ENCODE measurements at regions not wholly inside any gene's neighbourhood (a gene's known extent, or its start where the extent isn't known, plus 50 kb on each side); places are given as distances from the start of the nearest gene placed in this dataset.

- no peak for DNase-seq
- no peaks in the 10 kb centered on the region for H3K9me3 ChIP-seq
- intact Hi-C loops (cut with DNase I; ENCODE audit: low total_unique reads) = no loop called here
- H3K27me3 ChIP-seq = no peaks in the 10 kb centered on the region
- no peak for TF ChIP-seq POLR2A (IDR thresholded peaks at IDR 0.05)
- TF ChIP-seq, protein P1, sequence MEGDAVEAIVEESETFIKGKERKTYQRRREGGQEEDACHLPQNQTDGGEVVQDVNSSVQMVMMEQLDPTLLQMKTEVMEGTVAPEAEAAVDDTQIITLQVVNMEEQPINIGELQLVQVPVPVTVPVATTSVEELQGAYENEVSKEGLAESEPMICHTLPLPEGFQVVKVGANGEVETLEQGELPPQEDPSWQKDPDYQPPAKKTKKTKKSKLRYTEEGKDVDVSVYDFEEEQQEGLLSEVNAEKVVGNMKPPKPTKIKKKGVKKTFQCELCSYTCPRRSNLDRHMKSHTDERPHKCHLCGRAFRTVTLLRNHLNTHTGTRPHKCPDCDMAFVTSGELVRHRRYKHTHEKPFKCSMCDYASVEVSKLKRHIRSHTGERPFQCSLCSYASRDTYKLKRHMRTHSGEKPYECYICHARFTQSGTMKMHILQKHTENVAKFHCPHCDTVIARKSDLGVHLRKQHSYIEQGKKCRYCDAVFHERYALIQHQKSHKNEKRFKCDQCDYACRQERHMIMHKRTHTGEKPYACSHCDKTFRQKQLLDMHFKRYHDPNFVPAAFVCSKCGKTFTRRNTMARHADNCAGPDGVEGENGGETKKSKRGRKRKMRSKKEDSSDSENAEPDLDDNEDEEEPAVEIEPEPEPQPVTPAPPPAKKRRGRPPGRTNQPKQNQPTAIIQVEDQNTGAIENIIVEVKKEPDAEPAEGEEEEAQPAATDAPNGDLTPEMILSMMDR (IDR thresholded peaks at IDR 0.05) = no peak
- no peak overlapping the region for H3K27ac ChIP-seq
- no peaks in the 10 kb centered on the region for H3K36me3 ChIP-seq
- no peaks in the 10 kb centered on the region for H3K4me1 ChIP-seq
- H3K4me3 ChIP-seq = no peak overlapping the region
These were observed 522.5 kb downstream of the EPM2A start for GRCh38 chr6:145212813-145213212.

DNA sequence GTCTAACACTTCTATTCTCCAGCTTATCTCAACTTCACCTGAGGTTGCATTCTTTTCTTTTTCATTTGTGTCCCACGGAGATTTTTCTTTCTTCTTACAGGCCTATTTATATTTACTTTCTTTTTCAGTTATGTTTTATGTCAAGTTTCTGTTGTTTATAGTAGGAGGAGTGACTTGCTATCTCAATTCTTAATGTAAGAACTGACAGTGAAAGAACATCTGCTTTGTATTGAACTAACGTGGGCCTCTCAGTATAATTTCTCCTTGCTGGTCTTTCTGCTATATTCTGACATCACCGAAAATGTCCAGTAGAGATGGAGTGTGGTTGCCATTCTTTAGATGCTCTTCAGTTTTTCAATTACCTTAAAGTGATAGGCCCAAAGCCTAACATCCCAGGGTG, 521.7 kb downstream of the EPM2A start:
- no peak overlapping the region for H3K4me3 ChIP-seq
- no peak for TF ChIP-seq POLR2A (IDR thresholded peaks at IDR 0.05)
- TF ChIP-seq, protein P1 (IDR thresholded peaks at IDR 0.05) = no peak
- no peak for DNase-seq
- H3K36me3 ChIP-seq = no peaks in the 10 kb centered on the region
- no peaks in the 10 kb centered on the region for H3K4me1 ChIP-seq
- H3K9me3 ChIP-seq = no peaks in the 10 kb centered on the region
- intact Hi-C loops (cut with DNase I; ENCODE audit: low total_unique reads) = no loop called here
- no peaks in the 10 kb centered on the region for H3K27me3 ChIP-seq
- no peak overlapping the region for H3K27ac ChIP-seq

GRCh38 chr6:145214570-145214969, 520.8 kb downstream of the EPM2A start:
- Histone ChIP-seq H3K27ac (no peak overlapping the region), H3K4me3 (no peak overlapping the region), H3K4me1 (no peaks in the 10 kb centered on the region), H3K36me3 (no peaks in the 10 kb centered on the region), H3K9me3 (no peaks in the 10 kb centered on the region), H3K27me3 (no peaks in the 10 kb centered on the region)
- no peak for DNase-seq
- intact Hi-C loops (cut with DNase I; ENCODE audit: low total_unique reads) = no loop called here
- TF ChIP-seq POLR2A (IDR thresholded peaks at IDR 0.05) = no peak
- TF ChIP-seq, protein P1 (IDR thresholded peaks at IDR 0.05) = peak; percentile 23 to 48 (median 44)

- no peak for DNase-seq
- Histone ChIP-seq H3K9me3 (no peaks in the 10 kb centered on the region), H3K36me3 (no peaks in the 10 kb centered on the region), H3K27ac (no peak overlapping the region), H3K4me3 (no peak overlapping the region), H3K27me3 (no peaks in the 10 kb centered on the region), H3K4me1 (no peaks in the 10 kb centered on the region)
- TF ChIP-seq, protein P1 (IDR thresholded peaks at IDR 0.05) = no peak
- no peak for TF ChIP-seq POLR2A (IDR thresholded peaks at IDR 0.05)
- intact Hi-C loops (cut with DNase I; ENCODE audit: low total_unique reads) = no loop called here
These were observed 510.9 kb downstream of the EPM2A start for GRCh38 chr6:145224450-145224849.

- Histone ChIP-seq H3K4me3 (no peak overlapping the region), H3K4me1 (no peaks in the 10 kb centered on the region), H3K27ac (no peak overlapping the region), H3K27me3 (no peaks in the 10 kb centered on the region), H3K36me3 (no peaks in the 10 kb centered on the region), H3K9me3 (no peaks in the 10 kb centered on the region)
- no peak for DNase-seq
- TF ChIP-seq, protein P1 (IDR thresholded peaks at IDR 0.05) = no peak
- no peak for TF ChIP-seq POLR2A (IDR thresholded peaks at IDR 0.05)
- intact Hi-C loops (cut with DNase I; ENCODE audit: low total_unique reads) = no loop called here
These were observed 509.8 kb downstream of the EPM2A start for GRCh38 chr6:145225500-145225899.
